Endodermal cell (in vitro differentiated cells): ENCODE measurements at regions not wholly inside any gene's neighbourhood (a gene's known extent, or its start where the extent isn't known, plus 50 kb on each side); places are given as distances from the start of the nearest gene placed in this dataset.

ENCODE experiments used
- DNase-seq: peaks from one replicate; pipeline ENCODE4 v3.0.0-alpha.2; 2017
- H3K27ac ChIP-seq: 2 replicates; pipeline ENCODE4 v1.5.1; 2013; ENCODE audit warnings: mild to moderate bottlenecking, low read depth, low read length, moderate library complexity
- H3K27me3 ChIP-seq: 2 replicates; pipeline ENCODE4 v1.6.1; 2013; ENCODE audit warnings: mild to moderate bottlenecking, low read length, moderate library complexity; ENCODE audit not compliant: insufficient read depth, control insufficient read depth, poor library complexity, severe bottlenecking
- H3K36me3 ChIP-seq: 2 replicates; pipeline ENCODE4 v1.7.0; 2013; ENCODE audit warnings: mild to moderate bottlenecking, low read length, moderate library complexity; ENCODE audit not compliant: control insufficient read depth, insufficient read depth
- H3K4me1 ChIP-seq: one replicate; pipeline ENCODE4 v1.7.0; 2013; ENCODE audit warnings: low read length; ENCODE audit not compliant: control insufficient read depth, insufficient read depth
- H3K4me3 ChIP-seq: 2 replicates; pipeline ENCODE4 v1.5.1; 2013; ENCODE audit warnings: mild to moderate bottlenecking, low read length, moderate library complexity
- H3K9ac ChIP-seq: 2 replicates; pipeline ENCODE4 v1.6.1; 2013; ENCODE audit warnings: mild to moderate bottlenecking, low read length, moderate library complexity; ENCODE audit not compliant: poor library complexity, severe bottlenecking; ENCODE audit errors: extremely low read depth
- H3K9me3 ChIP-seq: 2 replicates; pipeline ENCODE4 v1.6.1; 2013; ENCODE audit warnings: mild to moderate bottlenecking, low read length, moderate library complexity; ENCODE audit not compliant: control insufficient read depth
- H3K27ac Mint-ChIP-seq: 2 replicates; pipeline ENCODE4 v1.8.0; 2020; ENCODE audit warnings: mixed read lengths
- H3K27me3 Mint-ChIP-seq: 2 replicates; pipeline ENCODE4 v1.8.0; 2021; ENCODE audit warnings: mild to moderate bottlenecking, mixed read lengths; ENCODE audit not compliant: insufficient read depth
- H3K36me3 Mint-ChIP-seq: 2 replicates; pipeline ENCODE4 v1.8.0; 2020; ENCODE audit warnings: low read depth, mixed read lengths
- H3K4me1 Mint-ChIP-seq: 2 replicates; pipeline ENCODE4 v1.8.0; 2020; ENCODE audit warnings: mixed read lengths
- H3K4me3 Mint-ChIP-seq: 2 replicates; pipeline ENCODE4 v1.8.0; 2020; ENCODE audit warnings: mild to moderate bottlenecking, moderate library complexity, mixed read lengths
- H3K9me3 Mint-ChIP-seq: 2 replicates; pipeline ENCODE4 v1.8.0; 2020; ENCODE audit warnings: mild to moderate bottlenecking, mixed read lengths
- WGBS, 2 experiments: methylation state at CpG; one replicate each; pipeline versions ENCODE4 v1.1.5 to v1.1.7; 2013; ENCODE audit warnings: missing lambda C conversion rate in 2 of 2, mixed read lengths in 1 of 2; ENCODE audit not compliant: insufficient coverage in 1 of 2, insufficient read length in 1 of 2; 5-methylcytosine and 5-hydroxymethylcytosine counted together
- TF ChIP-seq, protein P1 (sequence below): fragments of 200-600 bp; sonication (generic); conservative IDR thresholded peaks from 2 replicates; pipeline ENCODE4 v1.5.0; 2021; ENCODE audit warnings: antibody characterized with exemption, mild to moderate bottlenecking

DNA sequence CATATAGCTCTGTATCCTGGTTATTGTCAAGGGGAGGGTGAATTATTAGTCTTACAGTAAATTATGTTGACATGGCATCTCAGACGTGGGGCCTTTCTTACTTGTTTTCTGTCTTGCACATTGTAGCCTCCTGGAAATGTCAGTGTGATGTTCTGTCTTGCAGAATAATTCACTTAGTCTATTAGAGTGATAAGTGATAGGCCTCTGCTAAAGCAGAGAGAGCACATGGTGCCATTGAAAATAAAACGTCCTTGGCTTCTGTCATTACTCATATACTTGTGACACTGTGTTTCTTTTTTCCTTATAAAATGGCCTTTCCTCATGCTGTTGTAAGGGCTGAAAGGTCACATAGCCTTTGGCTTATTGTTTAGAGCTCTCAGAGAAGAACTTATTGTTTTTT, 531.0 kb downstream of the EPM2A start:
- no peak overlapping the region for H3K4me3 ChIP-seq
- H3K9me3 ChIP-seq = no peaks in the 10 kb centered on the region
- TF ChIP-seq, protein P1, sequence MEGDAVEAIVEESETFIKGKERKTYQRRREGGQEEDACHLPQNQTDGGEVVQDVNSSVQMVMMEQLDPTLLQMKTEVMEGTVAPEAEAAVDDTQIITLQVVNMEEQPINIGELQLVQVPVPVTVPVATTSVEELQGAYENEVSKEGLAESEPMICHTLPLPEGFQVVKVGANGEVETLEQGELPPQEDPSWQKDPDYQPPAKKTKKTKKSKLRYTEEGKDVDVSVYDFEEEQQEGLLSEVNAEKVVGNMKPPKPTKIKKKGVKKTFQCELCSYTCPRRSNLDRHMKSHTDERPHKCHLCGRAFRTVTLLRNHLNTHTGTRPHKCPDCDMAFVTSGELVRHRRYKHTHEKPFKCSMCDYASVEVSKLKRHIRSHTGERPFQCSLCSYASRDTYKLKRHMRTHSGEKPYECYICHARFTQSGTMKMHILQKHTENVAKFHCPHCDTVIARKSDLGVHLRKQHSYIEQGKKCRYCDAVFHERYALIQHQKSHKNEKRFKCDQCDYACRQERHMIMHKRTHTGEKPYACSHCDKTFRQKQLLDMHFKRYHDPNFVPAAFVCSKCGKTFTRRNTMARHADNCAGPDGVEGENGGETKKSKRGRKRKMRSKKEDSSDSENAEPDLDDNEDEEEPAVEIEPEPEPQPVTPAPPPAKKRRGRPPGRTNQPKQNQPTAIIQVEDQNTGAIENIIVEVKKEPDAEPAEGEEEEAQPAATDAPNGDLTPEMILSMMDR = no peak
- H3K9ac ChIP-seq = no peak overlapping the region
- Mint-ChIP-seq H3K9me3 (no peaks in the 10 kb centered on the region), H3K4me1 (no peaks in the 10 kb centered on the region), H3K27me3 (no peaks in the 10 kb centered on the region), H3K36me3 (no peaks in the 10 kb centered on the region), H3K4me3 (no peak overlapping the region), H3K27ac (no peak overlapping the region)
- no peak for DNase-seq
- H3K4me1 ChIP-seq = no peaks in the 10 kb centered on the region
- H3K36me3 ChIP-seq = no peaks in the 10 kb centered on the region
- 83 to 94% methylated on average over 2 of the region's 2 CpGs for WGBS, 2 experiments
- no peak overlapping the region for H3K27ac ChIP-seq
- H3K27me3 ChIP-seq = no peaks in the 10 kb centered on the region

DNA sequence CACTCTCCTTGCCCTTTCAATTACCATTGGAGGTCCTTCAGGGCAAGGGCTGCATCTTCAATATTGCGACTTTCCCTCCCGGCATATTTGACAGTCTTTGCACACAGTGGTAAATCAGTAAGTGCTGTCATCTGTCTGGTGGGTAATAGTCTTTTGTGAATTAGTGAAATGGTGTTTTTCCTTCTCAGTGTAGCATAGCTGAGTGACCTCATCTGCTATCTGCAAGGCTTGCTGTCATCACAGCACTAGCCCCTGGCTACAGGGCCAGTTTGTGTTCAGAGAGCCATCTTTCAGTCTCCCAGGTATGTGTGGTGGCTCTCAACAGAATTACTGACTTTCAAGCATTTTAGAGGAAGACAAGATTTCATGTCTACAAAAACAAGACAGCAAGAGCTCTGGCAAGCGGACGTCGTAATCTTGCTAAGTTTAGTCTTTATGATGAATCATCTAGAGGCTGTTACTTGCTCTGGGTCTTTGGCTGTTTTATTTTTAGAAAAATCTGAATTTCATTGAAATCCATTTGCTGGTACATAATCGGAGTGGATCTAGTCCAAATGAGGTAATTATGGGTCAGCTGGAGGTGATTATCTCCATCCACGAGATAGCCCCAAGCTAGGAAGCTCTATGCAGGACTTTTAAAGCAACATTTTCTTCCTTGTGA, 528.9 kb downstream of the EPM2A start:
- Mint-ChIP-seq H3K27ac (no peak overlapping the region), H3K27me3 (no peaks in the 10 kb centered on the region), H3K4me3 (no peak overlapping the region), H3K4me1 (peaks cover 5% of the 10 kb centered on the region), H3K9me3 (no peaks in the 10 kb centered on the region), H3K36me3 (no peaks in the 10 kb centered on the region)
- TF ChIP-seq, protein P1 = no peak
- H3K4me1 ChIP-seq = no peaks in the 10 kb centered on the region
- DNase-seq = no peak
- H3K27ac ChIP-seq = no peak overlapping the region
- H3K9me3 ChIP-seq = no peaks in the 10 kb centered on the region
- H3K4me3 ChIP-seq = no peak overlapping the region
- no peaks in the 10 kb centered on the region for H3K36me3 ChIP-seq
- 94 to 97% methylated on average over 6 to 7 of the region's 7 CpGs for WGBS, 2 experiments
- no peaks in the 10 kb centered on the region for H3K27me3 ChIP-seq
- H3K9ac ChIP-seq = no peak overlapping the region

DNA sequence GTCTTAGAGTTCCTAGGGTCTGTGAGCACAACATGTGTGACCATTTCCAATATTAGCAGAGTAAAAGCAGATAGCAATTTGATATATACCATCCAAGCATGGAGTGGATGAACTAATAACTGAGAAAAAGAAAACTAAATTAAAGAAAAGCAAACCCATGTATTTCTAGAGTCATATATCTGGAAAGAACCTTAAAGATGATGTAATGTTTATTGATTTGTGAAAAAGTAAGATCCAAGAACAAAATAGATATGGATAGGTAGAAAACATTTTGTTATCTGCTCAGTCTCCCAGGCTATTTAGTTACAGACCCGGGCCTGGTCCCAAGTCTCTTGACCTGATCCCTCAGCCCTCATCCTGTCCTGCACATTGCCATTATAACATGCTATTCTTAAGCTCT, 526.8 kb downstream of the EPM2A start:
- TF ChIP-seq, protein P1 = no peak
- no peak overlapping the region for H3K9ac ChIP-seq
- no peak for DNase-seq
- 100% methylated on average over 1 of the region's 1 CpG; no CpG with 5 or more reads in 1 of the 2 experiments for WGBS, 2 experiments
- Mint-ChIP-seq H3K4me1 (peaks cover 9% of the 10 kb centered on the region), H3K9me3 (no peaks in the 10 kb centered on the region), H3K27me3 (no peaks in the 10 kb centered on the region), H3K27ac (no peak overlapping the region), H3K36me3 (no peaks in the 10 kb centered on the region), H3K4me3 (no peak overlapping the region)
- H3K4me3 ChIP-seq = no peak overlapping the region
- no peaks in the 10 kb centered on the region for H3K4me1 ChIP-seq
- no peaks in the 10 kb centered on the region for H3K36me3 ChIP-seq
- H3K9me3 ChIP-seq = no peaks in the 10 kb centered on the region
- no peaks in the 10 kb centered on the region for H3K27me3 ChIP-seq
- no peak overlapping the region for H3K27ac ChIP-seq
